K562 (cell line): ENCODE measurements at regions not wholly inside any gene's neighbourhood (a gene's known extent, or its start where the extent isn't known, plus 50 kb on each side); places are given as distances from the start of the nearest gene placed in this dataset.

ENCODE experiments used
- ESRRA ChIP-seq: fragments of 450-650 bp; IDR thresholded peaks from 2 replicates; pipeline ENCODE4 v1.6.1; 2014; ENCODE audit warnings: low read depth, mild to moderate bottlenecking, moderate library complexity, borderline replicate concordance
- EWSR1 ChIP-seq: fragments of 450-650 bp; IDR thresholded peaks from 2 replicates; pipeline ENCODE4 v1.6.1; 2018; ENCODE audit warnings: borderline replicate concordance, mild to moderate bottlenecking, low read depth, moderate library complexity; ENCODE audit not compliant: partially characterized antibody
- FOXA3 ChIP-seq, 2 experiments: fragments of 450-650 bp in 1 of 2; sonication (generic) in 1 of 2; formaldehyde crosslinking; IDR thresholded peaks in 1 of 2; conservative IDR thresholded peaks in 1 of 2; 2 replicates each; pipeline versions ENCODE4 v1.4.0 to v1.8.0; 2020 to 2022; ENCODE audit warnings: mild to moderate bottlenecking in 2 of 2, missing genetic modification reagents in 1 of 2
- FOXK2 ChIP-seq, 2 experiments: fragments of 450-650 bp; IDR thresholded peaks in 1 of 2; conservative IDR thresholded peaks in 1 of 2; 2 replicates each; pipeline ENCODE4 v1.6.1; 2016; ENCODE audit warnings: low read depth in 2 of 2, mild to moderate bottlenecking in 1 of 2
- IFI16 ChIP-seq: fragments of 250-450 bp; sonication (Bioruptor Pico); IDR thresholded peaks from 2 replicates; pipeline ENCODE4 v2.1.2; 2022; ENCODE audit warnings: mild to moderate bottlenecking, inconsistent platforms
- POLR2AphosphoS5 ChIP-seq: IDR thresholded peaks from 2 replicates; pipeline ENCODE4 v1.6.1; 2011; ENCODE audit warnings: mild to moderate bottlenecking, low read depth, low read length, moderate library complexity; ENCODE audit not compliant: control insufficient read depth, insufficient read depth
- U2AF2 ChIP-seq: fragments of 200-400 bp; formaldehyde crosslinking; optimal IDR thresholded peaks from 2 replicates; pipeline ENCODE3; 2017; ENCODE audit warnings: low read depth, mild to moderate bottlenecking, low read length
- ZNF274 ChIP-seq: IDR thresholded peaks from 2 replicates; pipeline ENCODE4 v1.6.1; 2011; ENCODE audit warnings: low read depth, mild to moderate bottlenecking, low read length, moderate library complexity, borderline replicate concordance
- ZNF318 ChIP-seq, 2 experiments: fragments of 450-650 bp; IDR thresholded peaks; 2 replicates each; pipeline ENCODE4 v1.6.1; 2016; ENCODE audit warnings: mild to moderate bottlenecking in 2 of 2, borderline replicate concordance in 1 of 2, low read depth in 1 of 2, moderate library complexity in 1 of 2
- ZNF707 ChIP-seq: fragments of 250-450 bp; sonication (Bioruptor Pico); conservative IDR thresholded peaks from 2 replicates; pipeline ENCODE4 v1.8.0; 2022; ENCODE audit warnings: inconsistent platforms, mild to moderate bottlenecking, moderate library complexity

DNA sequence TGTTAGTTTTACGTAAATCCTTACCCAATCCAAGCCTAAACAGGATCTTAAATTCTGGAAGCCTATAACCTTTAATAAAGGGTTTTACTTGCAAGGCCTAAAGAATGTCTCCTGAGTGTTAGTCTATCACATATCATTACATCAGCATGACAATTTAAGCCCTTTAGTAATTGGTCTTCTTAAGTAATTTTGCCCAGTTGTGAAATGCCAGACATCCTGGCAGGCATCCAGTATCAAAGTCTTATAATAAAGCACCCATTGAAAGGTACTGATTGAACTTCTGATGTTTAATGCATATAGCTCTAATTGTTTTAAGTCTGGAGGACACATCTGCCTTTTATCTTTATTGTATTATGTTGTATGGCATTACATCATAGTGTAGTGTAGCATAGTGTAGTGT lies 1078.9 kb downstream of the SLITRK1 start (continued):
- no peak for TF ChIP-seq POLR2AphosphoS5
- no peak for TF ChIP-seq FOXK2 (conservative IDR thresholded peaks at IDR 0.05 in 1 of 2, IDR thresholded peaks at IDR 0.05 in 1 of 2; ENCODE audit: low read depth in 2 of 2)
- TF ChIP-seq ZNF707 (CRISPR knock-in tag) = no peak
- no peak for TF ChIP-seq U2AF2
- TF ChIP-seq FOXA3 (CRISPR knock-in tag; conservative IDR thresholded peaks at IDR 0.05 in 1 of 2, IDR thresholded peaks at IDR 0.05 in 1 of 2) = no peak
- TF ChIP-seq ZNF274 = no peak
- TF ChIP-seq EWSR1 = no peak
- TF ChIP-seq IFI16 = no peak
- TF ChIP-seq ZNF318 (IDR thresholded peaks at IDR 0.05; ENCODE audit: borderline replicate concordance in 1 of 2, low read depth in 1 of 2) = no peak
- TF ChIP-seq ESRRA = no peak
